Breast epithelium (tissue), 3 donors: ENCODE measurements at regions not wholly inside any gene's neighbourhood (a gene's known extent, or its start where the extent isn't known, plus 50 kb on each side); places are given as distances from the start of the nearest gene placed in this dataset.

Experiments used
- CTCF ChIP-seq, 3 donors: fragments of 450-650 bp; IDR thresholded peaks; one replicate each; pipeline ENCODE4 v1.5.1; 2016 to 2017; ENCODE audit warnings: antibody characterized with exemption in 3 of 3, mild to moderate bottlenecking in 3 of 3, moderate library complexity in 3 of 3
- POLR2A ChIP-seq: fragments of 450-650 bp; IDR thresholded peaks from one replicate; pipeline ENCODE4 v1.6.1; 2016; ENCODE audit warnings: antibody characterized with exemption, mild to moderate bottlenecking, moderate library complexity

- no peak for TF ChIP-seq POLR2A
- no peak for TF ChIP-seq CTCF (IDR thresholded peaks at IDR 0.05)
Observed at GRCh38 chr18:51664236-51664635, 466.8 kb upstream of the MEX3C start.
